GM19023 (cell line): ENCODE measurements at regions not wholly inside any gene's neighbourhood (a gene's known extent, or its start where the extent isn't known, plus 50 kb on each side); places are given as distances from the start of the nearest gene placed in this dataset.

Experiments
- ATAC-seq: cut with Tn5 transposase; IDR thresholded peaks from one replicate; pipeline ENCODE4 v1.9.1; 2021; ENCODE audit warnings: mild to moderate bottlenecking, moderate library complexity; ENCODE audit not compliant: unreplicated experiment

- no peak for ATAC-seq
Measured at GRCh38 chr5:133831491-133832224, 136.8 kb downstream of the C5orf15 start.

GRCh38 chr5:133830911-133831310 lies 137.5 kb downstream of the C5orf15 start:
- no peak for ATAC-seq

- ATAC-seq: no peak
Measured at GRCh38 chr5:133830281-133830680, 138.1 kb downstream of the C5orf15 start.

GRCh38 chr5:133829786-133830185 lies 138.6 kb downstream of the C5orf15 start:
- ATAC-seq: no peak

- no peak for ATAC-seq
Measured at GRCh38 chr5:133828722-133829121, 139.7 kb downstream of the C5orf15 start.

- ATAC-seq: no peak
Measured at GRCh38 chr5:133827830-133828229, 140.6 kb downstream of the C5orf15 start.

GRCh38 chr5:133827011-133827410 lies 141.4 kb downstream of the C5orf15 start:
- ATAC-seq: no peak

- no peak for ATAC-seq
Measured at GRCh38 chr5:133825631-133826289, 142.7 kb downstream of the C5orf15 start.

- ATAC-seq: peak; percentile 74
Measured at GRCh38 chr5:133824661-133825254, 143.7 kb downstream of the C5orf15 start.

GRCh38 chr5:133821889-133822288 lies 146.5 kb downstream of the C5orf15 start:
- no peak for ATAC-seq

GRCh38 chr5:133821311-133821741 lies 147.1 kb downstream of the C5orf15 start:
- no peak for ATAC-seq

- ATAC-seq: no peak
Measured at GRCh38 chr5:133820507-133820906, 147.9 kb downstream of the C5orf15 start.

GRCh38 chr5:133819977-133820471 lies 148.4 kb downstream of the C5orf15 start:
- no peak for ATAC-seq

- no peak for ATAC-seq
Measured at GRCh38 chr5:133818869-133819600, 149.4 kb downstream of the C5orf15 start.

- no peak for ATAC-seq
Measured at GRCh38 chr5:133818031-133818431, 150.4 kb downstream of the C5orf15 start.

GRCh38 chr5:133817456-133817855 lies 151.0 kb downstream of the C5orf15 start:
- no peak for ATAC-seq

GRCh38 chr5:133816791-133817190 lies 151.6 kb downstream of the C5orf15 start:
- ATAC-seq: no peak

- no peak for ATAC-seq
Measured at GRCh38 chr5:133814152-133814551, 154.3 kb downstream of the C5orf15 start.

- no peak for ATAC-seq
Measured at GRCh38 chr5:133811168-133811567, 157.3 kb downstream of the C5orf15 start.

GRCh38 chr5:133809801-133810200 lies 158.6 kb downstream of the C5orf15 start:
- no peak for ATAC-seq

GRCh38 chr5:133807348-133807747 lies 161.1 kb downstream of the C5orf15 start:
- ATAC-seq: no peak
